H1 (cell line): ENCODE measurements at regions not wholly inside any gene's neighbourhood (a gene's known extent, or its start where the extent isn't known, plus 50 kb on each side); places are given as distances from the start of the nearest gene placed in this dataset.

ENCODE experiments used
- BCL11A ChIP-seq, 2 experiments: IDR thresholded peaks; one replicate each; pipeline ENCODE4 v1.6.1; 2011; ENCODE audit warnings: low read depth in 2 of 2, low read length in 2 of 2, mild to moderate bottlenecking in 2 of 2
- MAFK ChIP-seq: IDR thresholded peaks from 2 replicates; pipeline ENCODE4 v1.6.1; 2012; ENCODE audit warnings: low read depth, mild to moderate bottlenecking, improper control_type of control experiment, low read length
- RAD21 ChIP-seq, 2 experiments: IDR thresholded peaks in 1 of 2; conservative IDR thresholded peaks in 1 of 2; 2 replicates each; pipeline ENCODE4 v1.6.1; 2011; ENCODE audit warnings: low read depth in 2 of 2, low read length in 2 of 2, improper control_type of control experiment in 1 of 2, inconsistent platforms in 1 of 2, mild to moderate bottlenecking in 1 of 2, moderate library complexity in 1 of 2
- SAP30 ChIP-seq: fragments of 300-600 bp; sonication (generic); IDR thresholded peaks from 2 replicates; pipeline ENCODE4 v1.7.1; 2012; ENCODE audit warnings: low read length, moderate library complexity, mild to moderate bottlenecking, inconsistent platforms; ENCODE audit not compliant: insufficient read depth, insufficient replicate concordance
- TCF12 ChIP-seq: IDR thresholded peaks from 2 replicates; pipeline ENCODE4 v1.6.1; 2011; ENCODE audit warnings: low read depth, mild to moderate bottlenecking, low read length

DNA sequence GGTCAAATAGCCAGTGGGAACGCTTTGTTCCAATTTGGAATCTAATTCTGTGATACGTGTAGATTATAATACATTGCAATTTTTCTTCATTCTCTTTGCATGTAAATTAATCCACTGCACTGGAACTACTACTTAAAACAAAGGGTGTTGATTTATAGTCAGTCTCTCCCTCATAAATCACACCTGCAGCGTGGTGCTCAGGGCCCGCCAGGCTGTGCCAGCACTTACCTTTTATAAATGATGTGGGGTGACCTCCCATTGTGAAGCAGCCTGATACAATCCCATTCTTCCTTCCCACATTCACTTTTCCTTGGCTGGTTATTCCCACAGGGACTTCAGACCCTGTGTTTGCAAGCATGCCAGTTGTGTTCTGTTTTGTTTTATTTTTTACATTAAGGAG is 302.3 kb upstream of the ID2 start (continued):
- TF ChIP-seq BCL11A (IDR thresholded peaks at IDR 0.05; ENCODE audit: low read depth in 2 of 2, low read length in 2 of 2) (no peak), TCF12 (no peak), MAFK (no peak), RAD21 (IDR thresholded peaks at IDR 0.05 in 1 of 2, conservative IDR thresholded peaks at IDR 0.05 in 1 of 2; ENCODE audit: low read depth in 2 of 2, low read length in 2 of 2) (no peak), SAP30 (no peak)
